A673 (cell line): ENCODE measurements at regions not wholly inside any gene's neighbourhood (a gene's known extent, or its start where the extent isn't known, plus 50 kb on each side); places are given as distances from the start of the nearest gene placed in this dataset.

ENCODE experiments used
- BruUV-seq: library from RNA; stranded (reverse); fragments of 400-500 nt; replicated peaks from 2 replicates; lab custom pipeline; 2021; lab: Mats Ljungman, UMichigan
- CTCF ChIA-PET: fragments of 300-600 bp; sonication (Branson Sonifier 250); formaldehyde crosslinking; loops from one replicate; lab custom pipeline; 2022; ENCODE audit warnings: antibody characterized with exemption; lab: Charles Lee
- POLR2A ChIA-PET: fragments of 300-600 bp; sonication (Branson Sonifier 250); formaldehyde crosslinking; loops from one replicate; lab custom pipeline; 2022; ENCODE audit warnings: antibody characterized with exemption; ENCODE audit not compliant: low non-redundant PET; lab: Charles Lee
- DNase-seq: peaks from one replicate; pipeline ENCODE4 v3.0.0-alpha.2; 2015; ENCODE audit warnings: low spot score
- H3K27ac ChIP-seq: fragments of 200-600 bp; sonication (generic); 2 replicates; pipeline ENCODE4 v1.5.1; 2016; ENCODE audit warnings: mixed run types, low read depth, mild to moderate bottlenecking, mixed read lengths, antibody characterized with exemption, low read length; ENCODE audit not compliant: poor library complexity, severe bottlenecking
- H3K27me3 ChIP-seq: fragments of 200-600 bp; sonication (generic); replicated peaks from 2 replicates; pipeline ENCODE4 v1.6.1; 2017; ENCODE audit warnings: mixed run types, low read depth, mild to moderate bottlenecking, mixed read lengths, antibody characterized with exemption, low read length; ENCODE audit not compliant: insufficient read depth, poor library complexity
- H3K36me3 ChIP-seq: fragments of 200-600 bp; sonication (generic); 2 replicates; pipeline ENCODE4 v1.6.1; 2016; ENCODE audit warnings: mixed run types, mild to moderate bottlenecking, mixed read lengths, antibody characterized with exemption, low read length; ENCODE audit not compliant: insufficient read depth, poor library complexity, severe bottlenecking
- H3K4me1 ChIP-seq: fragments of 200-600 bp; sonication (generic); 2 replicates; pipeline ENCODE4 v1.6.1; 2017; ENCODE audit warnings: mixed run types, mild to moderate bottlenecking, mixed read lengths, antibody characterized with exemption, low read length; ENCODE audit not compliant: insufficient read depth, poor library complexity, severe bottlenecking
- H3K4me3 ChIP-seq: fragments of 200-600 bp; sonication (generic); 2 replicates; pipeline ENCODE4 v1.5.1; 2016; ENCODE audit warnings: low read depth, mixed run types, mild to moderate bottlenecking, mixed read lengths, low read length; ENCODE audit not compliant: poor library complexity, severe bottlenecking
- H3K9me3 ChIP-seq: fragments of 200-600 bp; sonication (generic); 2 replicates; pipeline ENCODE4 v1.6.1; 2016; ENCODE audit warnings: mixed run types, low read depth, mild to moderate bottlenecking, mixed read lengths, antibody characterized with exemption, low read length; ENCODE audit not compliant: poor library complexity, severe bottlenecking
- CTCF ChIP-seq: fragments of 300-800, 200-600 bp; sonication (generic); conservative IDR thresholded peaks from 2 replicates; pipeline ENCODE4 v1.5.1; 2017; ENCODE audit warnings: low read depth, mild to moderate bottlenecking, antibody characterized with exemption, low read length, moderate library complexity, mixed read lengths
- EZH2 ChIP-seq: fragments of 200-600 bp; sonication (generic); IDR thresholded peaks from 2 replicates; pipeline ENCODE4 v1.6.1; 2017; ENCODE audit warnings: borderline replicate concordance, low read depth, mild to moderate bottlenecking, mixed read lengths, antibody characterized with exemption, low read length; ENCODE audit not compliant: poor library complexity, severe bottlenecking
- intact Hi-C: fragments of 100-400 bp; cut with micrococcal nuclease; formaldehyde crosslinking; loops from one replicate; pipeline ENCODE4 v1.10.0; 2022; ENCODE audit not compliant: unreplicated experiment

- no peak for TF ChIP-seq EZH2
- no peak for TF ChIP-seq CTCF
- Histone ChIP-seq H3K27me3 (no peaks in the 10 kb centered on the region), H3K4me3 (no peak overlapping the region), H3K9me3 (peaks cover 24% of the 10 kb centered on the region), H3K4me1 (no peaks in the 10 kb centered on the region), H3K36me3 (no peaks in the 10 kb centered on the region), H3K27ac (no peak overlapping the region)
- no peak for DNase-seq
- no TSS peak for BruUV-seq
- ChIA-PET CTCF (no interaction called here), POLR2A (no interaction called here)
- intact Hi-C loops, result no loop called here
Observed at GRCh38 chr7:51501620-51502019, 185.0 kb upstream of the COBL start.

- no peaks in the 10 kb centered on the region for H3K36me3 ChIP-seq
- H3K4me3 ChIP-seq, result no peak overlapping the region
- H3K27ac ChIP-seq, result no peak overlapping the region
- intact Hi-C loops, result no loop called here
- peaks cover 51% of the 10 kb centered on the region for H3K9me3 ChIP-seq
- TF ChIP-seq EZH2 (no peak), CTCF (no peak)
- no TSS peak for BruUV-seq
- ChIA-PET POLR2A (no interaction called here), CTCF (no interaction called here)
- H3K4me1 ChIP-seq, result no peaks in the 10 kb centered on the region
- no peaks in the 10 kb centered on the region for H3K27me3 ChIP-seq
- no peak for DNase-seq
Observed at GRCh38 chr7:51482976-51483375, 166.4 kb upstream of the COBL start.

- ChIA-PET POLR2A (no interaction called here), CTCF (no interaction called here)
- intact Hi-C loops, result no loop called here
Observed at GRCh38 chr7:51481421-51481820, 164.8 kb upstream of the COBL start.

More at GRCh38 chr7:51481421-51481820, 164.8 kb upstream of the COBL start:
- H3K4me3 ChIP-seq, result no peak overlapping the region
- no peak for TF ChIP-seq EZH2
- no peak for TF ChIP-seq CTCF
- H3K36me3 ChIP-seq, result no peaks in the 10 kb centered on the region
- H3K9me3 ChIP-seq, result peaks cover 39% of the 10 kb centered on the region
- no peak for DNase-seq
- H3K27ac ChIP-seq, result no peak overlapping the region
- BruUV-seq, result no TSS peak
- no peaks in the 10 kb centered on the region for H3K27me3 ChIP-seq
- H3K4me1 ChIP-seq, result no peaks in the 10 kb centered on the region
